NOMO-1 (cell line): ENCODE measurements at regions not wholly inside any gene's neighbourhood (a gene's known extent, or its start where the extent isn't known, plus 50 kb on each side); places are given as distances from the start of the nearest gene placed in this dataset.

Experiments used
- DNase-seq, 2 experiments: peaks; one replicate each; lab custom pipeline; 2025; ENCODE audit not compliant: unreplicated experiment in 2 of 2; lab: John Stamatoyannopoulos, UW

DNA sequence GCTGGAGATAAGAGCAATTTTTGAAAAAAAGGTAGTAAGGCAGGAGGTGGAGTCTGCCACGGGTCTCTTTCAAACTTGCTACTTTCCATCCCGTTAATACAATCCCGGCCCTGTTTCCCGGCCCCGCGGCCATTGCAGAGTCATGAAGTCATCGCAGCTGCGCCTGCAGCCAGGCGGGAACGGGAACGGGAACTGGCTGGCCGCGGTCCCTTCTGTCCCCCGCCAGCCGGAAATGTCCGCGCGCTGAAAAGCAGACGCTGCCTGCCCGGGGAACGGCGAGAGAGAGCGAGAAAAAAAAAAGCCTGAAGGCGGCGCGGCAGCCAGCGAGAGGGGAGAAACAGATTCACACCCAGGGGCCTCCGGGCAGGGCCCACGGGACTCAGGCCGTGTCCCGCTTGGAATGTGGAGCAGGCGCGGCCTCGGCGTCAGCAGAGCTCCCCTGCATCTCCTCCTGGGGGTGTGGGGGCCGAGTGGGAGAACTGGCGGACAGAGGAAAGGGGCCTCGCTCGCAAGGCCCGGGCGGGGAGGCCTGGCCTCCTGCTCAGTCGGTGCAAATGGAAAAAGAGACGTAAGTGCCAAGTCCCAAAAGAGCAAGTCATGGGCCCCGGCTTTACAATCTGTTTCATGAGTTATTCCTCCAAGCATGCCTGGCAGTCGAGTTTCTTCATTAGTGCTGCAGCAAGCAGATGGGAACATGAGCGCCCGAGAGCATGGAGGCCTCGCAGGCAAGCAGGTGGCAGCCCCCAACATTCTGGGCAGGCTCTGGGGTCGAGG is 201.2 kb upstream of the GAS1 start:
- peak; percentile 1 to 2 for DNase-seq

- DNase-seq: no peak
Measured at GRCh38 chr9:87149799-87150198, 202.5 kb upstream of the GAS1 start.

- DNase-seq: no peak
Measured at GRCh38 chr9:87152256-87152655, 204.9 kb upstream of the GAS1 start.

DNA sequence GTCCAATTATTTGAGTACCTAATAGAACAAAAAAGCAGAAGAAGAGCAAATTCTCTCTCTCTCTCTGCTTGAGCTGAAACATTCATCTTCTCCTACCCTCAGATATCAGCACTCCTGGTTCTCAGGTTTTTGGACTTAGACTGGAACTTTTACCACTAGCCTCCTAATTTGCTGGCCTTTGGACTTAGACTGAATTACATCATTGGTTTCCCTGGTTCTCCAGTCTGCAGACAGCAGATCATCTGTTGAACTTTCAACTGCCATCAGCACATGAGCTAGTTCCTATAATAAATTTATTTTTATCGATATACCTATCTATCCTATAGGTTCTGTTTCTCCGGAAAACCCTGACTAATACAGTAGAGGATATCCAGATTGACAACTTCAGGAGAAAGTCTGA is 208.9 kb upstream of the GAS1 start:
- DNase-seq: no peak

GRCh38 chr9:87157366-87158031 is 210.2 kb upstream of the GAS1 start:
- no peak for DNase-seq

DNA sequence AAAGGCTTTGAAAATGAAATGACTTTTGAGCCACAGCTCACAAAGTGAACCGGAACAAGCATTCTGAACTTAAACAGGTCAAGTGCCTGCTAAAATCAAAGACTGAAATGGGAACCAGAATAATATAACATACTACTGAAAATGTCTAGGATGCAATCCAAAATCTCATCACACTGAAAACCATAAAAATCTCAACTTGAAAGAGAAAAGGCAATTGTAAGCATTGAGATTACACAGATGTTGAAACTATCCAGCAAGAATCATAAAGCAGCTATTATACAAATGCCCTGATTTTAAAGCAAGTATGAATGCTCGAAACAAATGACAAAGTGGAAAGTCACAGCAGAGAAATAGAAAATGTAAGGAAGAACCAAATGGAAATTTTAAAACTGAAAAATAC is 211.5 kb upstream of the GAS1 start:
- no peak for DNase-seq

GRCh38 chr9:87160148-87161102 is 213.1 kb upstream of the GAS1 start:
- DNase-seq: no peak

- DNase-seq: no peak
Measured at GRCh38 chr9:87167161-87167560, 219.9 kb upstream of the GAS1 start.

GRCh38 chr9:87167582-87167981 is 220.3 kb upstream of the GAS1 start:
- DNase-seq: no peak

DNA sequence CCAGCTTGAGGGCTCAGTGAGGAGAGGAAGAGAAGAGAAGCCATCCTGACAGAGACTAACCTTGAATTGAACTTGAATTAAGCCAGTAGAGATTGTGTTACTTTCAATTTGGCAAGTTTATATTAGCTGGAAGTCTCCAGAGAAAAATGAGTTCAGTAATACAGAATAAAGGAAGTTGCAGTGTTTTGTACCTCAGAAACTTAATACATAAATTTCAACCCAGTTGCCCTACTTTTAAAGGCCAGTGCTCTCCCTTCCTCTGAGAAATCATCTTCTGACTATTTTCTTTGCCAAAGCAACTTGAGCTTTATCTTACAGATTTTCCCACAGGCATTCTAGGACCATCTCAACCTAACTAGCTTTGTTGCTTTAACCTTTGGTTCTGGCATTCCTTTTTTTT is 231.0 kb upstream of the GAS1 start:
- no peak for DNase-seq

- DNase-seq: no peak
Measured at GRCh38 chr9:87179553-87180340, 232.4 kb upstream of the GAS1 start.

DNA sequence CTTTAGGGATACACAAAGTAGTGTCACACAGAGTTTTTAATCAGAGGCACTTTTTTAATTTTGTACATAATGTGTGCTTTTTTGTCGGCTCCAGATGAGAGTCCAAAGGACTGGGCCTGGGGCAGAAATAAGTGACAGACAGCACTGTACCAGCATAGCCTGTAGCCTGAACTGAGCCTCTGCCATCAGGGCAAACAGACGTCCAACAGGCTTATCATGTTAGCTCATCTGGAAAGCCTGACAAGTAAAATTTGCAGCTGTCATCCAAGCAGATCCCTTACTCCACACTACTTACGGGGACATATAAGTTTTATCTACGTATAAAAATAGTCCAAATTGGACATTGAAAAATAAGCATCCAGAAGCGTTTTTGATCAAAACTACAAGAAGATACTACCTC is 233.1 kb upstream of the GAS1 start:
- DNase-seq: no peak

DNA sequence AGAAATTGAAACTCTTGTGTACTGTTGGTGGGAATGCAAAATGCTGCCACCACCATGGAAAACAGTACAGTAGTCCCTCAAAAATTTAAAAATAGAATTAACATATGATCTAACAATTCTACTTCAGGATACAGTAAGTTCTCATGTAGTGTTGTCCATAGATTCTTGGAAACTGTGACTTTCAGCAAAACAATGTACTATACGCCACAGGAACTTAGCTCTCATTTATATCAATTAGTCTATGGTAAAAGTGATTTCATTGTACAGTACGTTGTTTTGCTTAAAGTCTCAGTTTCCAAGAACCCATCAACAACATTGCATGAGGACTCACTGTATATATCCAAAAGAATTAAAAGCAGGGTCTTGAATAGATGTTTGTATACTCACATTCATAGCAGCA is 233.5 kb upstream of the GAS1 start:
- no peak for DNase-seq

DNA sequence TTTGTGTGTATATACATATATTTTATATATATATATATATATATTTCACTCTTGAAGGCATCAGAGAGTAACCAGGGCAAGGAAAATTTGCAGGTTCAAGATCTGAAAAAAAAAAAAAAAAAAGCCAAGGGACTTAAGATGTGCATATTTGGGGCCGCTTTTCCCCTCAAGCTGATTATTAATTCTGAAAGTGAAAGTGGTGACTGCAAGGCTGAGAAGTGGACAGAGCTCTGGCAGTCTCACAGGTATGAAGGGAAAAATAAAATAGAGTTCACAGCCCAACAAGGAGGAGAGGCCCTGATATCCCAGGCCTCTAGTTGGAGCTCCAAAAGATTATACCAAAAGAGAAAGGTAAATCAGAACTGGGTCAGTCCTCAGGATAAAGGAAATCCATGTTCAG is 234.4 kb upstream of the GAS1 start:
- no peak for DNase-seq

GRCh38 chr9:87184956-87185642 is 237.8 kb upstream of the GAS1 start:
- no peak for DNase-seq

DNA sequence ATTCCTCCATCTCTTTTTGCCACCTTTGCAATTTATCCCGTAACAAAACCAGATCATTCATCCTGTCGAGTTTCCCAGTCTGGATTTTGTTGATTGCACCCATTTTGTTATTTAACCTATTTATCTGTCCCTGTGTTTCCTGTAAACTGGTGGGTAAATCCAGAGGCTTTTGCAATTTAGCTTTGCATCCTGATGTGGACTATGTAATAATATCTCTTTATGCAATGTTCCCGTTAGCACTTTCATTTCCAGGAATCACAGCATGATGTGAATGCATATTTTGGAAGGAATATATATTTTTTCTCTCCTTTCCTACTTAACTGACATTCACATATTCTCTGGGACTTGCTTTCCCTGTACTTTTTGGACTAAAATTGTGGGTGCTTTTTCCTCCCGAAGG is 240.3 kb upstream of the GAS1 start:
- no peak for DNase-seq

- no peak for DNase-seq
Measured at GRCh38 chr9:87189006-87189405, 241.7 kb upstream of the GAS1 start.

DNA sequence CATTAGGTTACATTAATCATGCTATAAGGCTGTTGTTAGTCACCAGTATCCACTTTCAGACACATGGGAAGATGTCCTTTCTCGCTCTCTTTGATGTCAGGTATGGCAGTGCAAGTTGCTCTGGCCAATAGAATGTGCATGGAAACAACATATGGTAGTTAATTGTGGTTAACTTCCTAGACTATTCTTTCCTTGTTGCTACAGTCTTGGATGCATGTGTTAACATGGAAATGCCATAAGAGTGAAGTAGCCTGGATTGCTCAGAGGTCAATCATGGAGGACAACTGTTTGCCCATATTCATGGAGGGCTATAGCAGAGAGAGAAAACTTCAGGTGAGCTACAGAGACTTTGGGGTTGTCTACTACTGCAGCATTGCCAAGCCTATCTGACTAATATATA is 245.8 kb upstream of the GAS1 start:
- DNase-seq: no peak

GRCh38 chr9:87193925-87194868 is 246.9 kb upstream of the GAS1 start:
- DNase-seq: no peak
